B cell (primary cell): ENCODE measurements at regions not wholly inside any gene's neighbourhood (a gene's known extent, or its start where the extent isn't known, plus 50 kb on each side); places are given as distances from the start of the nearest gene placed in this dataset.
"Not testable (repeated sequence)": the region's sequence is repeated elsewhere in the genome, so short reads cannot be mapped to it uniquely, and the experiment has no call there.

Experiments
- ATAC-seq: fragments of 200-7000 bp; cut with Tn5 transposase; one replicate; pipeline ENCODE4 v1.10.0; 2021; ENCODE audit warnings: low read depth, mild to moderate bottlenecking, moderate number of reproducible peaks, moderate library complexity
- CTCF ChIA-PET: fragments of 350-600 bp; sonication (Branson Sonifier 250); formaldehyde crosslinking; loops from one replicate; lab custom pipeline; 2021; ENCODE audit warnings: antibody characterized with exemption, inconsistent platforms; lab: Charles Lee
- POLR2A ChIA-PET: fragments of 350-600 bp; sonication (Branson Sonifier 250); formaldehyde crosslinking; loops from one replicate; lab custom pipeline; 2021; ENCODE audit warnings: antibody characterized with exemption; lab: Charles Lee
- DNase-seq: peaks from one replicate; pipeline ENCODE4 v3.0.0; 2013
- H2AFZ ChIP-seq: 2 replicates; pipeline ENCODE4 v1.6.1; 2012; ENCODE audit warnings: mild to moderate bottlenecking, low read depth, low read length; ENCODE audit not compliant: insufficient read depth, poor library complexity, severe bottlenecking
- H3K27ac ChIP-seq, 2 donors: 1 replicate in 1 of 2; 2 replicates in 1 of 2; pipeline ENCODE4 v1.5.1; 2012 to 2013; ENCODE audit warnings: low read length in 2 of 2, mild to moderate bottlenecking in 2 of 2, moderate library complexity in 1 of 2
- H3K27me3 ChIP-seq, 4 experiments: fragments of 200-600 bp in 1 of 4; sonication (generic) in 1 of 4; replicated peaks in 1 of 4; 1 replicate in 2 of 4; 2 replicates in 2 of 4; pipeline versions ENCODE4 v1.6.1 to v1.7.0; 2013 to 2016; ENCODE audit warnings: low read length in 3 of 4, mild to moderate bottlenecking in 2 of 4, mixed read lengths in 1 of 4, moderate library complexity in 1 of 4; ENCODE audit not compliant: insufficient read depth in 4 of 4, control insufficient read depth in 3 of 4; ENCODE audit errors: control extremely low read depth in 1 of 4
- H3K36me3 ChIP-seq, 2 experiments: replicated peaks in 1 of 2; 1 replicate in 1 of 2; 2 replicates in 1 of 2; pipeline versions ENCODE4 v1.6.1 to v1.7.1; 2013; ENCODE audit warnings: low read length in 1 of 2; ENCODE audit not compliant: insufficient read depth in 2 of 2, control insufficient read depth in 1 of 2; ENCODE audit errors: control extremely low read depth in 1 of 2, extremely low read depth in 1 of 2
- H3K4me1 ChIP-seq, 2 donors: fragments of 200-600 bp in 1 of 2; sonication (generic) in 1 of 2; 1 replicate in 1 of 2; 2 replicates in 1 of 2; pipeline versions ENCODE4 v1.5.1 to v1.6.1; 2013 to 2017; ENCODE audit warnings: low read length in 2 of 2; ENCODE audit not compliant: control insufficient read depth in 2 of 2, insufficient read depth in 2 of 2
- H3K4me2 ChIP-seq: replicated peaks from 2 replicates; pipeline ENCODE3; 2012; ENCODE audit warnings: mild to moderate bottlenecking, low read depth, low read length; ENCODE audit not compliant: poor library complexity, severe bottlenecking
- H3K4me3 ChIP-seq, 5 experiments: fragments of 200-600 bp in 1 of 5; sonication (generic) in 1 of 5; 1 replicate in 3 of 5; 2 replicates in 2 of 5; pipeline versions ENCODE4 v1.5.1 to v1.7.0; 2011 to 2016; ENCODE audit warnings: low read length in 4 of 5, mild to moderate bottlenecking in 4 of 5, low read depth in 2 of 5, control low read depth in 1 of 5, moderate library complexity in 1 of 5; ENCODE audit not compliant: insufficient read depth in 1 of 5; ENCODE audit errors: control extremely low read depth in 1 of 5, extremely low read depth in 1 of 5
- H3K79me2 ChIP-seq: fragments of 200-600 bp; sonication (generic); one replicate; pipeline ENCODE4 v1.6.0; 2016; ENCODE audit warnings: low read length; ENCODE audit not compliant: control insufficient read depth, insufficient read depth
- H3K9ac ChIP-seq: fragments of 200-600 bp; sonication (generic); 2 replicates; pipeline ENCODE4 v1.6.1; 2017; ENCODE audit warnings: mild to moderate bottlenecking, low read length, moderate library complexity
- H3K9me3 ChIP-seq, 3 donors: one replicate each; pipeline versions ENCODE4 v1.6.1 to v1.7.1; 2013; ENCODE audit warnings: low read length in 2 of 3; ENCODE audit not compliant: control insufficient read depth in 2 of 3, insufficient read depth in 1 of 3; ENCODE audit errors: control extremely low read depth in 1 of 3
- H4K20me1 ChIP-seq: 2 replicates; pipeline ENCODE4 v1.6.0; 2012; ENCODE audit warnings: mild to moderate bottlenecking, low read length; ENCODE audit not compliant: insufficient read depth, control insufficient read depth, poor library complexity, severe bottlenecking
- H3K27ac Mint-ChIP-seq: one replicate; pipeline ENCODE4 v1.8.0; 2021; ENCODE audit warnings: mixed read lengths
- H3K27me3 Mint-ChIP-seq: one replicate; pipeline ENCODE4 v1.8.0; 2021; ENCODE audit warnings: mixed read lengths
- H3K4me1 Mint-ChIP-seq: one replicate; pipeline ENCODE4 v1.8.0; 2021; ENCODE audit warnings: mixed read lengths
- H3K4me3 Mint-ChIP-seq: one replicate; pipeline ENCODE4 v1.8.0; 2021; ENCODE audit warnings: mixed read lengths
- H3K9me3 Mint-ChIP-seq: one replicate; pipeline ENCODE4 v1.8.0; 2022; ENCODE audit warnings: mixed read lengths; ENCODE audit not compliant: insufficient read depth
- CTCF ChIP-seq: fragments of 200-600 bp; IDR thresholded peaks from one replicate; pipeline ENCODE4 v1.8.0; 2022; ENCODE audit warnings: antibody characterized with exemption, mild to moderate bottlenecking
- EZH2 ChIP-seq: IDR thresholded peaks from 2 replicates; pipeline ENCODE4 v1.6.1; 2012; ENCODE audit warnings: borderline replicate concordance, low read depth, mild to moderate bottlenecking, moderate library complexity, low read length; ENCODE audit not compliant: insufficient read depth, poor library complexity, severe bottlenecking
- WGBS: methylation state at CpG from one replicate; pipeline ENCODE4 v1.1.5; 2013; ENCODE audit warnings: missing lambda C conversion rate; ENCODE audit not compliant: insufficient coverage; 5-methylcytosine and 5-hydroxymethylcytosine counted together
- intact Hi-C: fragments of 100-400 bp; cut with micrococcal nuclease; formaldehyde crosslinking; loops from one replicate; pipeline ENCODE4 v1.10.0; 2022

GRCh38 chr6:68167604-68168003 is 467.5 kb upstream of the ADGRB3 start:
- no peaks in the 10 kb centered on the region for H3K4me1 ChIP-seq
- no peaks in the 10 kb centered on the region for H3K9me3 ChIP-seq
- H2AFZ ChIP-seq: no peak overlapping the region
- H3K4me3 ChIP-seq: no peak overlapping the region
- no peak overlapping the region for H3K4me2 ChIP-seq
- no peak overlapping the region for H3K4me3 Mint-ChIP-seq
- no peak for ATAC-seq
- no peak overlapping the region for H3K27ac Mint-ChIP-seq
- no peaks in the 10 kb centered on the region for H3K79me2 ChIP-seq
- WGBS: no CpG with 5 or more reads among the region's 2 CpGs
- no peaks in the 10 kb centered on the region for H3K36me3 ChIP-seq
- H4K20me1 ChIP-seq: no peaks in the 10 kb centered on the region
- no peaks in the 10 kb centered on the region for H3K4me1 Mint-ChIP-seq
- CTCF ChIA-PET: no interaction called here
- intact Hi-C loops: no loop called here
- H3K9me3 Mint-ChIP-seq: peaks cover 2% of the 10 kb centered on the region
- TF ChIP-seq EZH2: no peak
- no peak for TF ChIP-seq CTCF
- H3K27me3 ChIP-seq: no peaks in the 10 kb centered on the region
- no peaks in the 10 kb centered on the region for H3K27me3 Mint-ChIP-seq
- DNase-seq: no peak
- H3K9ac ChIP-seq: no peak overlapping the region
- H3K27ac ChIP-seq: no peak overlapping the region
- POLR2A ChIA-PET: no interaction called here

- H3K4me3 ChIP-seq, H3K27ac Mint-ChIP-seq, H3K4me2 ChIP-seq, H2AFZ ChIP-seq, H3K9ac ChIP-seq, H3K9me3 Mint-ChIP-seq, H3K4me1 ChIP-seq, DNase-seq, intact Hi-C loops, H3K36me3 ChIP-seq, H4K20me1 ChIP-seq, H3K4me1 Mint-ChIP-seq, H3K27me3 ChIP-seq, ATAC-seq, H3K4me3 Mint-ChIP-seq, CTCF ChIA-PET, H3K27me3 Mint-ChIP-seq, POLR2A ChIA-PET, H3K27ac ChIP-seq, H3K79me2 ChIP-seq: not testable (repeated sequence)
- H3K9me3 ChIP-seq: peaks cover 0 to 12% (median 4%) of the 10 kb centered on the region in 3 donors
- 88% methylated on average over 3 of the region's 3 CpGs for WGBS
Observed at GRCh38 chr6:68160812-68161211, 474.3 kb upstream of the ADGRB3 start.
